HG03521 (cell line): ENCODE measurements at regions not wholly inside any gene's neighbourhood (a gene's known extent, or its start where the extent isn't known, plus 50 kb on each side); places are given as distances from the start of the nearest gene placed in this dataset.
"Not testable (repeated sequence)": the region's sequence is repeated elsewhere in the genome, so short reads cannot be mapped to it uniquely, and the experiment has no call there.

Experiments
- ATAC-seq: cut with Tn5 transposase; IDR thresholded peaks from one replicate; pipeline ENCODE4 v1.9.1; 2021; ENCODE audit warnings: mild to moderate bottlenecking, moderate library complexity; ENCODE audit not compliant: unreplicated experiment

DNA sequence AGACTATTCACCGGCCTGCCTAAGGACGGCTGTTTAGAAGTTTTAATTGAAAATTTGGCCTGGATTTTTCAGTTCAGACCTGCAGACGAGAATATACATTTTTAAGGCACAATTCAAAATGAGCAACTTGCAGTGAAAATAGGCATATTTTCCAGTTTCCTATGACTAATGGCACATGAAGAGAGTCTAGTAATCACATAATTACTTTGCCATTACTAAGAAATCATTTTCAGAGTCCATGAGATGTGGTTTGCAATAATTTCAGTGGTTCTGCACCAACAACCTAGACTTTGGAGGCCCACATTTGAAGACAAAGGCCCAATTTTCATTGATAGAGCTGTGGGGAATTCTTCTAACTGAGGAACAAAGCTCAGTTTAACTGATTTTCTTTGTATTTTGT lies 205.3 kb downstream of the SOX2 start:
- ATAC-seq: no peak

DNA sequence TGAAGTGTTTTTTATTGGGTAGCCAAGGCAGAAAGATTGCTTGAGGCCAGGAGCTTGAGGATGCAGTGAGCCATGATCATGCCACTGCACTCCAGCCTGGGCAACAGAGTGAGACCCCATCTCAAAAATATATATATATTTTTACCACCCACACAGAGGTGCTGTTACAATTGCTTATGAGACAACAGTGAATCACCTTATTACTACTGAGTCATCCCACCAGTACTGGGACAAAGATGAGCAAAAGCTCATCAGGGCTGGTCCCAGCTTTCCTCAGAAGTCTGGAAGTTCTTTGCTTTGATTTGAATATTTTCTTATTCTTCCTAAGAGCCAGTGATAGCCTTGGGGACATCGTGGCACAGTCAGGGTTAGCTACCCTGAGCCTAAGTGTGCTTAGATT lies 207.7 kb downstream of the SOX2 start:
- no peak for ATAC-seq

DNA sequence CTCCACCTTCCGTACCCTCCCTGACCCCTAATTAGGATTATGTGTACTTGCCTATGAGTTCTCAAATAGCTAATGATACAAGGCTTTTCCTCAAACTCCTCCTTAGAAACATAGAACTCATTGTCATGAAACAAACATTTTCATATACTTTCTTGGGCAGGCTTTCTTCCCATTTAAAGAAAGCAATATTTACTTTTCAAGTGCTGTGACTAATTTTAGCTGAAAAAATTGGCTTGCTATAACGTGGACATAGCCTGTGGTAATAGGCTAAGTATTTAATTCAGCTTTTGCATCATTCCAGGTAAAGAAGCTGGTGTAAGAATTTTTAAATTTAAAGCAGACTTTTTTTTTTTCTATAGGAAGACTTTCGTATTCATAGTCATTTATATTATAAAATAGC lies 208.7 kb downstream of the SOX2 start:
- no peak for ATAC-seq

DNA sequence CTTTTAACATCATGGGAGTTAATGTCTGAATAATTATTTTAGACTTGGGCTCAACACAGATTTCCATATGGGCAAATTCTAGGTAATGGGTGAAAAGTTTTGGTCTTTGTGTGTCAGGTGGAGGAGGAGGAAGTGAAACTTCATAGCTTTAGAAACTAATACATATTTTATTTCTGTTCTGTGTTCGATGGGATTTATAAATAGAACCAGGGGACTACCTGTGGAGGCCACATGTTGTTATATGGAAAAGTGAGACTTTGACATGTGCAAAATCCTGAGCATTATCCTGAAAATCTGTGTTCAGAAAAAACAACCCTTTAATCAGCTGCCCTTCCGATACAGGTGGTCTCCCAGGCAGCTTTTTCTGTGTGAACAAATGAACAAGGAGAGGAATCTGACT lies 209.5 kb downstream of the SOX2 start:
- ATAC-seq: peak; percentile 95

DNA sequence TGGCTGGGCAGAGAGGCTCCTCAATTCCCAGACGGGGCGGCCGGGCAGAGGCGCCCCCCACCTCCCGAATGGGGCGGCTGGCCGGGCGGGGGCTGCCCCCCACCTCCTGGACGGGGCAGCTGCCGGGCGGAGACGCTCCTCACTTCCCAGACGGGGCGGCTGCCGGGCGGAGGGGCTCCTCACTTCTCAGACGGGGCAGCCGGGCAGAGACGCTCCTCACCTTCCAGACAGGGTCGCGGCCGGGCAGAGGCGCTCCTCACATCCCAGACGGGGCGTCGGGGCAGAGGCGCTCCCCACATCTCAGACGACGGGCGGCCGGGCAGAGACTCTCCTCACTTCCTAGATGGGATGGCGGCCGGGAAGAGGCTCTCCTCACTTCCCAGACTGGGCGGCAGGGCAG lies 214.1 kb downstream of the SOX2 start:
- ATAC-seq: not testable (repeated sequence)

DNA sequence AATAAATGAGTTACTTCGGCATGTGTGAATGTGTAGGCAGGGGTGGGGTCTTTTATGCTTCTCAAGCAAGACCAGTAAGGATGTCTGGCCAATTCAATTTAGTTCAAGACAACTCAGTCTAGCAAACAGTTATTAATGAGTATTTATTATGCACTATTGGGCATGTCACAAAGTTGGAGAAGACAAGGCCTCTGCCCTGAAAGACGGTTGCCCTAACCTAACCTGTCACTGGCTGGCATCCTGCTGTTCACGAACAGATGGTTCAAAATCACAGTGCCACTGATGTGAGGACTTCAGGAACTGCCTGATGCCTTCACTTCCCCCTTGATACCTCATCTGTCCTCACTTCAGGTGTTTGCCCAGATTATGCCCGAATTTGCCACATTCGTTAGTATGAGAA lies 217.8 kb downstream of the SOX2 start:
- no peak for ATAC-seq

DNA sequence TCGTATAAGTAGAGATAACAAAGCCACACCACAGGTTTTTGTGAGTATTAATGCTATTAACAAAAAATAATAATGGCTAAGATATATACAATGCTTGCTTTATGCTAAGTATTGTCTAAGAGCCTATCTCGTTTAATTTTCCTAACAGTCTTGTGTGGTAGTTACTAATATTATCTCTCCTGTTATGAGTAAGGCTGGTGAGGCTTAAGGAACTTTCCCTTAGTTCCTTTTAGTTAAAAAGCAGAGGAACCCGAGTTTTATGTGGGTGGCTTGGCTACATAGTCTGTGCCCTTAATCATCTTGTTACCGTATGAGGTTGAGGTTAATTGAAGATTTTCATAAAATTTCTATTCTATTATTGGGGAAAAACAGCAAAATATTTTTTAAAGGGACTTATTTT lies 218.4 kb downstream of the SOX2 start:
- no peak for ATAC-seq

DNA sequence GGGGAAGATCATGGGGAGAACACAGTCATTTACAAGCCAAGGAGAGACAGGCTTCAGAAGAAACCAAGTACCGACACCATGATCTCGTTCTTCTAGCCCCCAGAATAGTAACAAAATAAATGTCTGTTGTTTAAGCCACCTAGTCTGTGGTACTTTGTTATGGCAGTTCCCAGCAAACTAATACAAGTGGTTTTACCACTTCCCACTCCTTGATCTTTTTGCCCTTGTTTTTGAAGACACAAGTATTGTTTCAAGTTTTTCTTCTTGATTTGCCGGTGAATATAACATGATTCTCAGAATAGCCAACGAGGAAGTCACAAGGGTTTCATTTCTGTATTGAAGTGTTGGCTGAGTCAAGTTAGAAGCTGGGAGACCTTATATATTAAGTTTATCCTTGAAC lies 220.3 kb downstream of the SOX2 start:
- ATAC-seq: no peak

DNA sequence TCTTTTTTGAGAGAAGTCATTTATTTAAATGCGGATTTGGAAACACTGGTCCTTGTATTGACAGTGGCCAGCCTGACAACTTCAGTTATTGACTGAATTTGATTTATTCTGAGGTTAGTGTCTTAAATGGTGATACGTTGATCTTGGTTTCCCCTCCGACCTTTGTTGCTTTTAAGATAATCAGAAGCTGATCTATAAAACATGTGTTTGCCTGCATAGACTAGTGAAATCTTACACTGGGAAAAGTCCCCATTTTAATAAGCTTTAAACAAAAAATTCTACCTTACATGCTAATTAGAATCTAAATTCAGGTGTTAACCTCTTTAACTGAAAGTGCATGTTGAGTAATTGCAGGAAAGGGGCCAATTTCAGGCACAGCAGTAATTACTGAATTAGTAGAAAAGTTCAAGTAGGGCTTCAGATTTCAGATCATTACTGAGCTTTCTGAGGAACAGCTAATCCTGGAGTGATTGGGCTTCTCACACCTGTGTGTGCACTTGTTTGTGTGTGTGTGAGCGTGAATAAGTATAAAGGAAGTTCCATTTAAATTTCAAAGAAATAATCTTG lies 221.4 kb downstream of the SOX2 start:
- no peak for ATAC-seq

DNA sequence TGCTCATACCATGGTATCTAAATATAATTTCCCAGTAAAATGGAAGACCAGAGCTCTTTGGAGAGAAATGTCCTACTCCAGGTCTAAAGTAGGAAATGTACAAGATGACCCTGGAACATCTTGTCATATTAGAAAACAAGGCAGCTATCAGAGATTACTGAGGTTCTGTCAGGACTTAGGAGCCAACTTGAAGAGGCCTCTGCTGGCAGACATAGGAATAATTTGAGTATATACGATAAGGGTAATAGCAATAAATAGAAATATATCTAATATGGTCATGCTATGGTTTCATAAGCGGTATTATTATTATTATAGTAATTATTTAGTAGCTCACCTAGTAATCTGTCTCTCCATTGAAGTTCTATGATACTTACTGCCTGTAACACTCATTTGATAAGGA lies 224.2 kb downstream of the SOX2 start:
- ATAC-seq: no peak

DNA sequence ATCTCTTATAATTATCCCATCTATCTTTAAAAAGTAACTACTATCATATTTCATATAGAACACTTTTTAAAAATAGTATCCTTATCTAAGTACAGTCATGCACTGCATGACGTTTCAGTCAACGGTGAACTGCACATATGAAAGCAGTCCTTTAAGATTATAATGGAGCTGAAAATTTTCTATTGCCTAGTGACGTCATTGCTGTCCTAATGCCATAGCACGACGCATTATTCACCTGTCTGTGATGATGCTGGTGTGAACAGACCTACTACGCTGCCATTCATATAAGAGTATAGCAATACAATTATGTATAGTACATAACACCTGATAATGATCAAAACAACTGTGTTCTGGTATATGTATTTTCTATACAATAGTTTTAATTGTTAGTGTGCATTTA lies 225.0 kb downstream of the SOX2 start:
- ATAC-seq: no peak

DNA sequence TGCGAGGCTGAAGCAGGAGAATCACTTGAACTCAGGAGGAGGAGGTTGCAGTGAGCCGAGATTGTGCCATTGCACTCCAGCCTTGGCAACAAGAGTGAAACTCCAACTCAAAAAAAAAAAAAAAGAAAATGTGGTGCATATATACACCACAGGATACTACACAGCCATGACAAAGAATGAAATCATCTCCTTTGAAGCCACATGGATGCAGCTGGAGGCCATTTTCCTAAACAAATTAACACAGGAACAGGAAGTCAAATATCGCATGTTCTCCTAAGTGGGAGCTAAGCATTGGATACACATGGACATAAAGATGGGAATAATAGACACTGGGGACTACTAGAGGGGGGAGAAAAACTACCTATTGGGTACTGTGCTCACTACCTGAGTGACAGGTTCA lies 226.9 kb downstream of the SOX2 start:
- ATAC-seq: not testable (repeated sequence)

DNA sequence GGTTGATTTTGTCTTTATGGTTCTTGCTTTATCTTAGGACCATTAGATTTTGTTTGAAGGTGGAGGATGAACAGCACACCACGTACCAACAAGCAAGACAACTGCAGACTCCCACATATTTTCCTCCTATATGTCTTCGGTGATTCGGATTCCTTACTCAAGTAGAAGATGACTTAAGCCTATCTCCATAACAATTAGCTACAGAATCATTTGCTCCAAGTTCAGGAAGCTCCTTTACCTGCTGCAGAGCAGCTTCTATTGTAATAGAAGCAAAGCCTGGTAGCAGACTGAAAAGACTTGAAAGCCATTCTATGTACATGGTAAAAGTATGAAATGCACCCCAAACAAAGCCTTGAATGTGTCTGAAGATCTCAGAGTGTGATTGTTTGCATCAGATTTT lies 229.0 kb downstream of the SOX2 start:
- no peak for ATAC-seq

DNA sequence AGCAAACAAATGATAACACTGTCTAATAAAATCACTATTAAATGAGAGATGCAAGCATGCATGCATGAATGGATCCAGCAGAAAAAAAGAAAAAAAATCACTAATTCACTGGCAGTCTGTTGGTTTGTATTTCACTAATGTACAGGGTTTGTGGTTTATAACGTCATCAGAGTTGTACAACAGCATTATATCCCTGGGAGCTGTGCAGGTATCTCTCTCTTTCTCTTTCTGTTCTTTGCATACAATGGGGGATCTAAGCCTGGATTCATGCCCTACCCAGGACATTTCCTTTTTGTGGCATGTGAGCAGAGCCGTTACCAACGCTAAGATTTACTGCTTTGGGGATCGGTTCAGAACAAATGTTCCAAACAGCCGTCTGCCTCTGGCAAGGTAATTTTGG lies 229.5 kb downstream of the SOX2 start:
- no peak for ATAC-seq

DNA sequence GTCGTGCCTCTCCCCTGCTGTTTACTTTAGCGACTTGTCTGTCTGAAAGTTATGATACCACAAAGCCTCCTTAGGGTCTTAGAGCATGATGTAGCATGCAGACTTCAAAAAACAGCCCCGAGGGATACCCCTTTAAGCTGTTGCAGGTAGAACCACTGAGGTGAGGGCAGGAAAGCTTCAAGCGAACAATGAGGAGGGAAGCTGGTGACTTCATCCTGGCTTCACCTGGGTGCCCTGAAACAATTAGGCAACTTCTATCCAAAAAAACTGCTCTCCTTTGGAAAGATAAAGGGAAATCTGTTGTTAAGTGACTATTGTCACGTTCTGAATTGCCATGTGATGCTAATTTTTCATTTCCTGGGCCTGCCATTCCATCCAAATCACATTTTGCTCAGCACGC lies 231.6 kb downstream of the SOX2 start:
- ATAC-seq: no peak

DNA sequence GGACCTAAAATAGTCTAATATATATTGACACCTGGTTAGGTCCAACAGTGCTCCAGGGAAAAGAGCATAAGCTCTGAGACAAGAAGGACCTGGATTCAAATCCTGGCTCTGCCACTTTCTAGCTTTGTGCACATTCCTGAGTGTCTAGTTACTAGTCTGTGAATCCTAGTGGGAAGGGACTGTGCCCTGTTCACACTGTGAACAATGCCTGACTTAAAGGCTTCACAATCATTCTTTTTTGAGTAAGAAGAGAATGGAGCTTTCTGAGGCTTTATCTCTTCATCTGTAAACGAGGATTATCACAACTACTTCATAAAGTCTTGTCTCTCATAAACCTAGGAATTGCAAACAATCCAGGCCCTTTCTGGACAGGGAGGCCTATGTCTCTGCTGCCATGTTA lies 235.9 kb downstream of the SOX2 start:
- ATAC-seq: no peak

DNA sequence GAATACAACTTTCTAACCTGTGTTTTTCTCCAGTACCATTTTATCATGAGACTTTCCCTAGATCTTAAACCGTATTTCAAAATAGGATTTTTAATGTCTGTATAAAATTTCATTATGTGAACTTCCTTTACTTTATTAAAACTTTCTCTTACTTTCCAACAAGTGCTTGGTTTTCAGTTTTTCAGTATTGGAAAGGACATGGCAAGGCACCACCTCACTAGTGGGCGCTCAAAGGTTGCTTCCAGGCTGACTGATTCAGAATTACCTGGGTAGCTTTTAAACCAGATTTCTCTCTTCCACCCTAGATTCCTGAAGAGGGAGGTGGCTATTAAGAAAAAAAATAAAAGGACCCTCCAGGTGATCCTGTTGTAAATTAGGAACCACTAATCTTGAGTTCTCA lies 236.6 kb downstream of the SOX2 start:
- no peak for ATAC-seq

DNA sequence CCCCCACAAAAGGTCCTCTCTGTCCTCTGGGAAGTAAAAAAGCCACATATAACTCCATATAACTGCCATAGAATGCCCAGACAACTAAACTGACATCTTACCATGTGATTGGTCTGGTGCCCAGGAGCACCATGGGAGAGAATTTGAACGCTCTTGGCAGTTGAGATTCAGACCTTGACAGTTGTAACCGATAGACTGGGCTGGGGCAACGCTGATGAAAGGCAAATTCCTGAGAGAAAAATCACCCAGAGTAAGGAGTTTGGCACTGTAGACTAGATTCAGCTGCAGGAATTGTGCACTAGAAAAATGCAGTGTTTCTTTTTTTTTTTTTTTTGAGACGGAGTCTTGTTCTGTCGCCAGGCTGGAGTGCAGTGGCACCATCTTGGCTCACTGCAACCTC lies 240.5 kb downstream of the SOX2 start:
- ATAC-seq: no peak

DNA sequence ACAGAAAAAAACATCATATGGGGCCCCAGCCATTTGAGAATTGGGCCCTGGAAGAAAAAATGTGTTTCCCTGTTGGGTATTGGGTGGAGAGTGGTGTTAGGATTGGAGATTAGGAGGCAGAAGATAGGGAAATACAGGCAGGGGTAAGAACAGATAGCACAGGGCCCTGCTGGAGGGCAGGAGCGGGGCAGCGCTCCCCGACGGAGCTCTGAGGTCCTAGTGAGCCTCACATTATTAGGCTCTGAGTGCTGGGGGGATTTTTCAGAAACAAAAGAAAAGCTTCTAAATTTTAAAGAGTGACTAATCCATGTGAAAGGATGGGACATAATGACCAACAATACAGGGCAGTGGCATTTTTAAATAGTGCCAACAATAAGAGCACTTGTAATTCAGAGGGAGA lies 241.2 kb downstream of the SOX2 start:
- ATAC-seq: no peak

DNA sequence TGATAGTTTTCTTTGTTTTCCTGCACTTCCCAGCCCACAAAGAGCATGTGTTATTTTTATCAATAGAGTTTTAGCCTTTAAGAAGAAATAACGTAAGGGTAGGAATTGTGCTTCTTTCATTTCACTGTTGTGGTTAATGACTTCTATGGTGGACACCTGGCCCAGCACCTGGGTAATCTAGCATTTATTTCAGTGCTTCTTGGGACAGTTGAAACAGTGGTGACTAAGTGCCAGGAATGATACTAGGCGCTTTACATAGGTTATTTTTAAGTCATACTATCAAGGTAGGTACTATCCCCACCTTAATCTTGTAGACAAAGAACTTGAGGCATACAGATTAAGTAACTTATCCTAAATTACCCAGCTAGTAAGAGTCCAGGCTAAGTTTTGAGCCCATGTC lies 243.8 kb downstream of the SOX2 start:
- ATAC-seq: no peak

DNA sequence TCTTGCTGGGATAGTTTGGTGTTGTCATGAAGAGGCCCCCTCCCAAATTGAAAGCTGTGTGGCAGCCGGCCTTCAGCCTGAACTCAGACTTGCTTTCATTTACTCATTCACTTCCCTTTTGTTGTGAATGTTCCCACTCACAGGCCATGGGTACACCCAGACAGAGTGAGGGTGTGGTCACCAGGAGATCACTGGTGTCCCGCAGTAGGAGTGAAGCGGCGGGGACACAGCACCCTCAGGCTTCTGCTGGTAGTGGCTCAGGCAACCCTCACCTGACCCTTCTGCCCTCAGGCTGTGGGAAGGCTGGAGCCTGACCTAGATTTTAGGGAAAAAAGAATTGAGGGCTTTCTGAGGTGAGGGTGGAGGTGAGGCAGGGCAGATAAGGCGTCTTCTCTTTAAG lies 244.4 kb downstream of the SOX2 start:
- ATAC-seq: no peak

DNA sequence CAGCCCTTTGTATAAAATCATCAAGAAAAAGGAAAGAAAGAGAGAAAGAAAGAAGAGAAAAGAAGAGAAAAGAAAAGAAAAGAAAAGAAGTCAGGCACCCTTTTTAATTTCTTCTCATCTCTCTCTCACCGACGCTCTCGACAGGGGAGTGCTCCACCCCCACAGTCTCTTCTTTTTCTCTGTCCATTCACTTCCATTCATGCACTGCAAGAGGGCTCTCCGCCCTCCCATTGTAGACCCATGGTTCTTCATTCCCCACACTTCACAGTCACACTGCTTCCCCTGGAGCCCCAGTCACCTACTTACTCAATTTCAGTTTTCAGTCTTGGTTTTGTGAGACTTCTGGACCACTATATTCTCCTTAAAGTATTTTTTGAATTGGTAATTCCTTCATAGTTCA lies 254.7 kb downstream of the SOX2 start:
- no peak for ATAC-seq

DNA sequence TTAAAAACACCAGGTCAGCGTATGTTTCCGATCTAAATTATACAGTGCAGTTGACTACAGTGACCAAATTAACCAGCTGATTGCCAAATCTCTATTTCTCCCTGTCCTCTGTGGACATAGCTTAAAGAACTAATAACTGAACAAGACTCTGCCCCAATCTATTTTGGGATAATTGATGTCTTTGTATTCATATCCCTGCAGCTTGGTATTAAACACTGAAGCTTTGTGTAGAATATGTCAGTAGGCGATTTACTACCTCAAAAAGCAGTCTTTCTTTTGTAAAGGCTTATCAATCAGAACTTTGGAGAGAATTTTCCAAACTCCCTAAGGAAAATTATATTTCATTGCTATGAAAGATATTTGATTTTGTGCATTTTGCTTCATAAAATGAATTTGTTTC lies 258.2 kb downstream of the SOX2 start:
- ATAC-seq: no peak

DNA sequence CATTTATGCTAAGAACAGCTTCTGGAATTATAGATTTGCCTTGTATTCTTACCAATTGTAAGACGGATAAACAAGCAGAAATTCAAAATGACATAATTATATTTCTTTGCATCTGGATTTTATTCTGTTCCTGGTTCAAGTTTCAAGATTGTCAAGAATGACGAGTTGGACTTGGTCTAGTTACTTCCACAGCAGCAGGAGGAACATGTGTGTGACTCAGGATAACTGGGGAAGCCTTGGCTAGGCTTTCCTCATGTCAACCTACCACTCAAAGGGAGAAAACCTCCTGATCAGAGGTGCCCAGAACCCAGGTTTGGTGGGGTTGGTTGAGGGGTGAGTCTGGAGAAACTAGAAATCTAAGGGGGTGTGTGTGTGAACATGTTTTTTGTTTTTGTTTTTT lies 259.7 kb downstream of the SOX2 start:
- no peak for ATAC-seq
